Suprapubic skin (tissue), 4 donors: ENCODE measurements at regions not wholly inside any gene's neighbourhood (a gene's known extent, or its start where the extent isn't known, plus 50 kb on each side); places are given as distances from the start of the nearest gene placed in this dataset.
A peak's percentile ranks its signal among the peaks of the same experiment; 100 is the strongest.

Source experiments
- DNase-seq, 2 donors: peaks; one replicate each; pipeline ENCODE4 v3.0.0-alpha.2; 2019; ENCODE audit warnings: low spot score in 2 of 2
- H3K27ac ChIP-seq: fragments of 200-600 bp; sonication (generic); one replicate; pipeline ENCODE4 v1.5.1; 2019
- H3K27me3 ChIP-seq: fragments of 200-600 bp; sonication (generic); one replicate; pipeline ENCODE4 v1.5.1; 2019
- H3K36me3 ChIP-seq: fragments of 200-600 bp; sonication (generic); one replicate; pipeline ENCODE4 v1.5.1; 2019
- H3K4me1 ChIP-seq: fragments of 200-600 bp; sonication (generic); one replicate; pipeline ENCODE4 v1.5.1; 2019
- H3K4me3 ChIP-seq: fragments of 200-600 bp; sonication (generic); one replicate; pipeline ENCODE4 v1.5.1; 2019; ENCODE audit warnings: mild to moderate bottlenecking
- H3K9me3 ChIP-seq: fragments of 200-600 bp; sonication (generic); one replicate; pipeline ENCODE4 v1.5.1; 2019
- EP300 ChIP-seq: sonication (generic); formaldehyde crosslinking; IDR thresholded peaks from one replicate; pipeline ENCODE4 v1.6.1; 2017; ENCODE audit warnings: antibody characterized with exemption
- POLR2A ChIP-seq, 2 donors: fragments of 450-650 bp; IDR thresholded peaks; one replicate each; pipeline ENCODE4 v1.6.1; 2017; ENCODE audit warnings: antibody characterized with exemption in 2 of 2, mild to moderate bottlenecking in 2 of 2, moderate library complexity in 2 of 2
- POLR2AphosphoS5 ChIP-seq, 3 donors: sonication (generic); formaldehyde crosslinking; IDR thresholded peaks; one replicate each; pipeline ENCODE4 v1.6.1; 2017; ENCODE audit warnings: antibody characterized with exemption in 3 of 3
- WGBS: methylation state at CpG from one replicate; pipeline ENCODE4 v1.1.5; 2018; 5-methylcytosine and 5-hydroxymethylcytosine counted together
- TF ChIP-seq, protein P1 (sequence below), 2 donors: fragments of 200-600 bp in 1 of 2; fragments of 450-650 bp in 1 of 2; sonication (generic) in 1 of 2; IDR thresholded peaks; one replicate each; pipeline ENCODE4 v1.5.1; 2016 to 2019; ENCODE audit warnings: antibody characterized with exemption in 2 of 2, mild to moderate bottlenecking in 1 of 2, moderate library complexity in 1 of 2

DNA sequence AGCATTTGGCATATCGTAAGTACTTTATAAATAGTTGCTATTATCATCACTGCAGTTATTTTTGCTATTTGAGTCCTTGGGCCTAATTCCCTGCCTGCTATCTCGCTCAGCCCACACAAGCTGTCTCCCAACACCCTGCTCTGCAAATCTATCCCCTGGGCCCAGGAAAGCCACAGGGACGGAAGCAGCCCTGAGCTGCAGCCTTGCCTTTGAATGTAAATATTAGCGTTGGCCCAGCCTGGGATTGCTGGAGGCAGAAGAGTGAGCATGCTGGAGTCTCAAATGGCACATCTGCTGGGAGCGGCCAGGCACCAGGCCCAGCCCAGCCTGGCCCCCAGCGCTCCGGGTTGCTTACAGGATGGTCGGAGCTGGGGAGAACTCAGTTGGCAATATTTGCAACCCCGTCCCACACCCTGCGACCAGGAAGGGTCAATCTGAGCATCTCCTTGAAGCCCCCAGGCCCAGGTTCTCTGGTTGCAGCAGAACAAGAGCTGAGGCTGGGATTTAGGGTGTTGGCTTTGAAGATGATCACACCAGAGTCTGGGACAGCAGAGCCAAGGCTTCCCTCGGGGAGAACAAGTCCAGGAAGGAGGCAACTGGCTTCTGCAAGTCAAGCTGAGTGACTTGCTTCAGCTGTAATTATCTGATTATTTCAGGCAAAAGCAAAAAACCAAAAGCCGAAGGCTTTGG, 529.6 kb downstream of the SHQ1 start:
- Histone ChIP-seq H3K9me3 (no peaks in the 10 kb centered on the region), H3K36me3 (no peaks in the 10 kb centered on the region), H3K27me3 (no peaks in the 10 kb centered on the region), H3K4me1 (peaks cover 27% of the 10 kb centered on the region), H3K27ac (peak overlapping the region; percentile 60), H3K4me3 (no peak overlapping the region)
- no peak for TF ChIP-seq POLR2AphosphoS5 (IDR thresholded peaks at IDR 0.05)
- TF ChIP-seq EP300 = no peak
- no peak for TF ChIP-seq POLR2A (IDR thresholded peaks at IDR 0.05)
- TF ChIP-seq, protein P1, sequence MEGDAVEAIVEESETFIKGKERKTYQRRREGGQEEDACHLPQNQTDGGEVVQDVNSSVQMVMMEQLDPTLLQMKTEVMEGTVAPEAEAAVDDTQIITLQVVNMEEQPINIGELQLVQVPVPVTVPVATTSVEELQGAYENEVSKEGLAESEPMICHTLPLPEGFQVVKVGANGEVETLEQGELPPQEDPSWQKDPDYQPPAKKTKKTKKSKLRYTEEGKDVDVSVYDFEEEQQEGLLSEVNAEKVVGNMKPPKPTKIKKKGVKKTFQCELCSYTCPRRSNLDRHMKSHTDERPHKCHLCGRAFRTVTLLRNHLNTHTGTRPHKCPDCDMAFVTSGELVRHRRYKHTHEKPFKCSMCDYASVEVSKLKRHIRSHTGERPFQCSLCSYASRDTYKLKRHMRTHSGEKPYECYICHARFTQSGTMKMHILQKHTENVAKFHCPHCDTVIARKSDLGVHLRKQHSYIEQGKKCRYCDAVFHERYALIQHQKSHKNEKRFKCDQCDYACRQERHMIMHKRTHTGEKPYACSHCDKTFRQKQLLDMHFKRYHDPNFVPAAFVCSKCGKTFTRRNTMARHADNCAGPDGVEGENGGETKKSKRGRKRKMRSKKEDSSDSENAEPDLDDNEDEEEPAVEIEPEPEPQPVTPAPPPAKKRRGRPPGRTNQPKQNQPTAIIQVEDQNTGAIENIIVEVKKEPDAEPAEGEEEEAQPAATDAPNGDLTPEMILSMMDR (IDR thresholded peaks at IDR 0.05) = no peak
- DNase-seq = no peak
- 55% methylated on average over 6 of the region's 12 CpGs for WGBS

DNA sequence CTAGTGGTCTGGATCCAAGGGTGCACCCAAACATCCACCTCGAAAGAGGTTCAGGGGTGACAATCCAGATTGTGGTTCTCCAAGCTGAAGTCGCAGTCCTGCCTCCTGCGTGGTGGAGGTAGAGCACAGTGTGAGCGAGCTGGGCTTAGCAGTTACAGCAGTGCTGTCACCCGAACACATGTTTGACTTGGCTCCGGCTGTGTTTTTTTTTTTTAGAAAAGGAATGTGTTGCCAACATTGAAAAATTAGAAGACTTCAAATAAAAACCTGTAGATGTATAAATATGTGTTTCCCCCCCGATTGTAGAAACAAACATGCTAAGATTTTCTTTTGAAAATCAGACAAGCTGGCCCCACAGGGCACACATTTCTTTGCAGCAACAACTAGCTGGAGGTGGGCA, 530.8 kb downstream of the SHQ1 start:
- no peaks in the 10 kb centered on the region for H3K27me3 ChIP-seq
- no peak overlapping the region for H3K27ac ChIP-seq
- 57% methylated on average over 7 of the region's 7 CpGs for WGBS
- H3K4me3 ChIP-seq = no peak overlapping the region
- peaks cover 24% of the 10 kb centered on the region for H3K4me1 ChIP-seq
- H3K9me3 ChIP-seq = no peaks in the 10 kb centered on the region
- H3K36me3 ChIP-seq = no peaks in the 10 kb centered on the region
- TF ChIP-seq EP300 = no peak
- DNase-seq = no peak

DNA sequence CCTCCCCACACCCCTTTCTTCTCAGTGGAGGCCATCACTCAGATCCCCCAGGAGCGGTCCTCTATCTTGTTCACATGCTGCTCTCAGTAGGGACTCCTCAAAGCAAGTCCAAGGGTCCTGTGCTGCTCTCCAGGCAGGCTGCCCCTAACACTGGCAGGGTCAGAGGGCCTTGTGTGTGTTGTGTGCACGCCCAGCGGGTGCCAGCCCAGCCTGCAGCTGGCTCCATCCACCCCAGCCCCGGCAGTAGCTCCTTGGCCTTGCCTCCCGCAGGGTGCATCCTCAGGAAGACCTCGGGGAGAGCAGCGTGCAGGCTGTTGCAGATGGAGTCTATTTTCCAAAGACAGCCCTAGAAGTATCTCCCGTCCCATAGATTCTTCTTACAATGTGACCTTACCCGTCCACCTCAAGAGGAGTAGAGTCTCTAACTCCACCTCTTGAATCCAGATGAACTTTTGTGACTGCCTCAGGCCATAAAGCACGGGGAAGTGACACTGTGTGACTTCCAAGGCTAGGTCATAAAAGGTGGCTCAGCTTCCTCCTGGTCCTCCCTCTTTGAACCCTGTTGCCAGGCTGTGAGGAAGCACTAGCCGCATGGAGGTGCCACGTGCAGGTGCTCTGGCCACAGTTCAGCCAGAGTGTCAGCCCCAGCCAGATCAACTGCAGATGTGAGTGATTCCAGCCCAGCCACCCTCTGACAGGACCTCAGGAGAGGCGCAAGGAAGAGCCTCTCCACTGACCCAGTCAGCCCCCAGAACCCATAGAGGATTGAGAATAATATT, 531.6 kb downstream of the SHQ1 start:
- WGBS = 85% methylated on average over 7 of the region's 13 CpGs
- Histone ChIP-seq H3K27me3 (no peaks in the 10 kb centered on the region), H3K4me1 (peaks cover 24% of the 10 kb centered on the region), H3K4me3 (no peak overlapping the region), H3K36me3 (no peaks in the 10 kb centered on the region), H3K27ac (no peak overlapping the region), H3K9me3 (no peaks in the 10 kb centered on the region)
- DNase-seq = no peak
- TF ChIP-seq POLR2A (IDR thresholded peaks at IDR 0.05) (no peak), POLR2AphosphoS5 (IDR thresholded peaks at IDR 0.05) (no peak), EP300 (no peak)
- TF ChIP-seq, protein P1 (IDR thresholded peaks at IDR 0.05) = no peak

DNA sequence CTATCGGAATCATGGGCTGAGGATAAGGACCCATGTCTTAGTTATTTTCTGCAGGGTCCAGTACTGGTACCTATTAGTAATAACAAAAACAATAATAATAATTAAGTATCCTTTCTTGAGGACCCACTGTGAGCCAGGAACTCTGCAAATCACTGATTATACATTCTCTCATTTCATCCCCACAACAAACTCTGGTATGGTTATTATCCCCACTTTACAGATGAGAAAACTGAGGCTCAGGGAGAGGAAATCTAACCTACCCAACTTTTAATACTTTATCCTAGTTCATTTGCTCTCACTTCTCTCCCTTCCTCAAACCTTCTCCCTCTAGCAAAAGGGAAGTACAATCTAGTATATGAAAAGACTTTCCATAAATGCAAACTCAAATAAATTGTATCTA, 528.4 kb upstream of the PROK2 start:
- Histone ChIP-seq H3K27me3 (no peaks in the 10 kb centered on the region), H3K4me3 (no peak overlapping the region), H3K27ac (no peak overlapping the region), H3K36me3 (no peaks in the 10 kb centered on the region), H3K9me3 (no peaks in the 10 kb centered on the region), H3K4me1 (peaks cover 32% of the 10 kb centered on the region)
- TF ChIP-seq, protein P1 (IDR thresholded peaks at IDR 0.05) = no peak
- 100% methylated on average over 1 of the region's 1 CpG for WGBS
- DNase-seq = no peak

DNA sequence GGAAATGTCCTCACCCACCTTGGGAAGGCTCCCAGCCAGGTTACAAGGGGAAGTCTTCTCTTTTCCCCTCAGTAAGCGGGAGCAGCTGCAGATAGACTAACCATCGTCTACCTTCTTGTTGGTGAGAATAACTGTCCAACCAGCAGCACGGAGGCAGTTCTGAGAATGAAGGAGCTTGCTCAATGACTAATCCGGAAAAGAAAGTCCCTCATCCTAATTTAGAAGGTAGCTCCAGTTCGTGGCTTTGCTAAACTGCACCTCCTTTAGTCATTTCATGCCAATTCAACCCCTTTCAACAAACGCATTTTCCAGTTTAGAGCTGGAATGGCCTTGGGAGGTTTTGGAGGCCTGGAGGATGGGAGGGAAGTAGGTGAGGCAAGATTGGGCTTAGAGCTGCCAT, 527.4 kb upstream of the PROK2 start:
- Histone ChIP-seq H3K4me1 (peaks cover 24% of the 10 kb centered on the region), H3K27me3 (no peaks in the 10 kb centered on the region), H3K36me3 (no peaks in the 10 kb centered on the region), H3K9me3 (no peaks in the 10 kb centered on the region), H3K4me3 (no peak overlapping the region), H3K27ac (no peak overlapping the region)
- WGBS = 79% methylated on average over 6 of the region's 6 CpGs
- DNase-seq = no peak
- TF ChIP-seq POLR2A (IDR thresholded peaks at IDR 0.05) (no peak), POLR2AphosphoS5 (IDR thresholded peaks at IDR 0.05) (no peak), EP300 (no peak)
- TF ChIP-seq, protein P1 (IDR thresholded peaks at IDR 0.05) = no peak
